ENCODE measurements at regions not wholly inside any gene's neighbourhood (a gene's known extent, or its start where the extent isn't known, plus 50 kb on each side); places are given as distances from the start of the nearest gene placed in this dataset.
"Not testable (repeated sequence)": the region's sequence is repeated elsewhere in the genome, so short reads cannot be mapped to it uniquely, and the experiment has no call there.

DNA sequence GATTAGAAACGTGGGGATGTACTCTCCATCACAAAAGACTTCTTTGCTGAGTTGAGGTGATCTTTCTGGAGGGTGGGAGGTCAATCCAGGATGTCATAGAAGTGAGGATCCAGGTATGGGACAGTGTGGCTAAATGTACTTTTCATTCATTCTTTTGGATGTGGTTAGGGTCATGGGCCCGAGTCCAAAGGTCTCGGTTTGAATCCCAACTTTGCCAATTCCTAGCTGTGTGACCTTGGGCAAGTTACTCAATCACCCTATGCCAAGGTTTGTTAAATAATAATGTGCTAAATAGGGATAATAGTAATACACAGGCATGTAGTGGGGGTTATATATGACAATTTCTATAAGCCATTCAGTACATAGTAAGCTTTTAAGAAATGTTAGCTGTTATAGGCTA is 91.4 kb downstream of the SAMD9 start:
- Mint-ChIP-seq H3K4me1 (no peaks in the 10 kb centered on the region), H3K36me3 (no peaks in the 10 kb centered on the region), H3K27ac (no peak overlapping the region), H3K27me3 (peaks cover 7% of the 10 kb centered on the region), H3K4me3 (no peak overlapping the region), H3K9me3 (peaks cover 9% of the 10 kb centered on the region)

DNA sequence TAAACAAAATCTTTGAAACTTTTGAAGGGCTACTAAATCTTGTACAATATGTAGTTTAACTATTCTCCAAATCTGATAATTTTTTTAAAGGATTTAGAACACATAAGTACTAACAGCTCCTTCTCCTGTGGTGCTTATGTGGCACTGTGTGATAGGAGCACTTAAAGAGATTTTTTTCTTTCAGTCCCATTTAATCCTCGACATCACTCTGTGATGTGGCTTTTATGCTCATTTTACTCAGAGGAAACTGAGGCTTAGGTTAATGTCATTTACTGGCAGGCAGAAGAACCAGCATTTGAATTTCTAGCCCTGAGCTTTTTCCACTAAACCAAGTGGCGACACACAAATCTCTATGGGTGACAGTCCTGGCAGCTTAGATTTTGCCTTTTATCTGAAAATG is 92.4 kb downstream of the SAMD9 start:
- Mint-ChIP-seq H3K27ac (no peak overlapping the region), H3K4me1 (no peaks in the 10 kb centered on the region), H3K27me3 (peaks cover 7% of the 10 kb centered on the region), H3K9me3 (peaks cover 2% of the 10 kb centered on the region), H3K36me3 (no peaks in the 10 kb centered on the region), H3K4me3 (no peak overlapping the region)

DNA sequence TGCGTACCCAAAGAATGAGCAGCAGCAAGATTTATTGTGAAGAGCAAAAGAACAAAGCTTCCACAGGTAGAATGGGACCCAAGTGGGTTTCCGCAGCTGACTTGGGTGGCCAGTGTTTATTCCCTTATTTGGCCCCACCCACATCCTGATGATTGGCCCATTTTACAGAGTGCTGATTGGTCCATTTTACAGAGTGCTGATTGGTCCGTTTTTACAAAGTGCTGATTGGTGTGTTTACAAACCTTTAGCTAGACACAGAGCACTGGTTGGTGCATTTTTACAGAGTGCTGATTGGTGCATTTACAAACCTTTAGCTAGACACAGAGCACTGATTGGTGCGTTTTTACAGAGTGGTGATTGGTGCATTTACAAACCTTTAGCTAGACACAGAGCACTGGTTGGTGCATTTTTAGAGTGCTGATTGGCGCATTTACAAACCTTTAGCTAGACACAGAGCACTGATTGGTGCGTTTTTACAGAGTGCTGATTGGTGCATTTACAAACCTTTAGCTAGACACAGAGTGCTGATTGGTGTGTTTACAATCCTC is 94.8 kb downstream of the SAMD9 start:
- not testable (repeated sequence) for H3K4me1 Mint-ChIP-seq

DNA sequence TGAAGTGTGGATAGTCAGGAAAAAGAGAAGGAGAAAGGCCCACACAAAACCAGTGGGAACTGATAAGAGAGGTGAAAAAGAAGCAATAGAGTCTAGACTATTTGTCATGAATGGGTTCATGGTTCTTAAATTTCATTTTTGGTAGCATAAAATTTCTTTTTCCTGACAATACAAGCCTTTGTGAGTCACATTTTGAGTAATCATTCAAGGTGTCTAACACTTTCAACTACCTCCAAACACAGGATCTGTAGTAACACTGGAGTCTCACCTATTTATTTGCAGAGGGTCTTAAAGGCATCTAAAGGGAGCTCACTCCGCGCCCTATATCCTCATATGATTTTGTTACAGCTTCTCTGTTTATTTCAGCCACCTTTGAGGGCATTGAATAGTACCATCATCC is 96.0 kb downstream of the SAMD9 start:
- peak overlapping the region; percentile 84 for H3K27ac Mint-ChIP-seq
- no peaks in the 10 kb centered on the region for H3K9me3 Mint-ChIP-seq
- no peaks in the 10 kb centered on the region for H3K36me3 Mint-ChIP-seq
- H3K27me3 Mint-ChIP-seq = peaks cover 3% of the 10 kb centered on the region
- peaks cover 13% of the 10 kb centered on the region for H3K4me1 Mint-ChIP-seq
- H3K4me3 Mint-ChIP-seq = no peak overlapping the region

More for the DNA sequence above, 94.8 kb downstream of the SAMD9 start:
- H3K27me3 Mint-ChIP-seq, H3K9me3 Mint-ChIP-seq, H3K4me3 Mint-ChIP-seq, H3K27ac Mint-ChIP-seq, H3K36me3 Mint-ChIP-seq: not testable (repeated sequence)

DNA sequence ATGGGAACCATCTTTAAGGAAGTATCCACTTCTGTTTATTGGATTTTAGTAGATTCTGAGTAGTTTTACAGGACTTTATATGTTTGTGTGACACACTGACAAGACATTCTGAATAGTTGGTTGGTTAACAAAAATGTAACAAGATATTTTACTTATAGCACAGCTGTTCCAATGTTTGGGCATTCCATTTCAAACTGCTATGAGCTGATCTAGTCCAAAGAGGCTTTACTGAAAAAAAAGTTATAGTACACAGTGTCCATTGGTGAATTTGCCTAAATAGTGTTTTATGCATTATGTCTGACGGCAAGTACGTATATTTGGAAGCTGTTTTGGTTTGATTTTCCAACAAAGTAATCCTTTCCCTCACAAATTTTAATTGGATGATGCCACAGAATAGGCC is 99.1 kb downstream of the SAMD9 start:
- H3K4me1 Mint-ChIP-seq = peaks cover 25% of the 10 kb centered on the region
- H3K27me3 Mint-ChIP-seq = no peaks in the 10 kb centered on the region
- H3K36me3 Mint-ChIP-seq = no peaks in the 10 kb centered on the region
- no peaks in the 10 kb centered on the region for H3K9me3 Mint-ChIP-seq
- no peak overlapping the region for H3K27ac Mint-ChIP-seq
- no peak overlapping the region for H3K4me3 Mint-ChIP-seq

DNA sequence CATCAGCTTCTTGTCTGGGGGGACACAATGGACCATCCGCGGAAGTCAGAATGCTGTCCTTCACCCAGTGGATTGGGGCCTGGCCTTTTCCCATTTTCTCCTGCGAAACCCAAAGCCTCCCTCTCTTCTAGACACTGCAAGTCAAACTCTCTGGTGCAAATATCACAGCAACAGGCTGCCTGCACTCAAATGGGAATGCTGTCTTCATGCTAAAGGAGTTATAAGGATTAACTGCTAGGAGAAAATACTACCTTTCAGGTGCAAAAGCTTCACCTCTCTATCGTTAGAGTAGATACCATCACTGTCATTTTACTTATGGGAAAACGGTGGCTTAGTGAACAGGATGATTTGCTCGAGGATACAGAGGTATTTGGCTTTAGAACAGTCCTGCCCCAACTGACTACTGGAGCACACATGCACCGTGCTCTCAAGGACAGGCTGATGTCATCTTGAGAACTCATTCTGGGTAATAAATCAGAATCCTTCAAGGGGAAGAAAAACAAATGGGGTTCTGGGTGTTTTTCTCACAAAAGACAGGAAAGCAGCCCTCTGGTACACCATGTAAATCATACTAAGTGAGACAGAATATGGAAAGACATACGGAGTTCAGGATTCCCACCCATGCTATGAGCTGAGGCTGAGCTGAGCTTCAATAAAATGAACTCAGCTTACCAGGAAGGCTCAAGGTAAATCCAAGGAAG is 100.9 kb downstream of the SAMD9 start:
- Mint-ChIP-seq H3K27ac (peak overlapping the region; percentile 47), H3K4me3 (no peak overlapping the region), H3K9me3 (no peaks in the 10 kb centered on the region), H3K4me1 (peaks cover 25% of the 10 kb centered on the region), H3K36me3 (no peaks in the 10 kb centered on the region), H3K27me3 (peaks cover 2% of the 10 kb centered on the region)

DNA sequence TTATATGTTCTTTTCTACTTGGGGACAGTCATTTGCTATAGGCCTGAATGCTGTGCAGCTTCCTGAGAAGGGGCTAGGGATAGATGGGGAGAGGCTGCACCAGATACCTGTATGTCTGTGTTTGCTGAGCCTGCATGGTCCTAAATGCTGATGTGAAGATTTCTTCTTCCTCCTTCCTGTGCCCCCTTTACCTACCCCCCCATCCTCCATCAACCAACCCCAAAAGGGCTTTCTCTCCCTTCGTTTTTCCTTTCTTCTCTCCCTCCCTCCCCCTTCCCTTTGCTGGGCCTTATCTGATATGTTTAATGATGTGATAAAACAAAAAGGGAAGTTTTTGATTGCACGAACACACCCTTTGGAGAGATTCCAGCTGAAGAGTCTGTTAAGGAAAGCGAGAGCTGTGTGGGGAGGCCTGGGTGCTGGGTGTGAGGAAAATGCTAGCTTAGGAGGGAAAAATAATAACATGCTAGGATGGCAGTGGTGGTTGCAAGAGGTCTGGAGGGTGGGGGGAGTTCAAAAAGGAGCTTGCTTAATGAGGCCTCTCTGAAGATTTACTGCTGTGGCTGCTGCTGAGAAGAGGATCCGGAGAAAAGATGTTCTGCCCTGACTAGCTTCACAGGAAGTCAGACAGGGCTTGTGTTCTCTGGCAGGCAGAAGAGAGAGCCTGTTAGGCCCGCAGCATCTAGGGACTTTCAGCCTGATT is 101.8 kb downstream of the SAMD9 start:
- Mint-ChIP-seq H3K27me3 (peaks cover 2% of the 10 kb centered on the region), H3K36me3 (no peaks in the 10 kb centered on the region), H3K27ac (peak overlapping the region; percentile 25), H3K4me3 (no peak overlapping the region), H3K9me3 (no peaks in the 10 kb centered on the region), H3K4me1 (peaks cover 25% of the 10 kb centered on the region)

DNA sequence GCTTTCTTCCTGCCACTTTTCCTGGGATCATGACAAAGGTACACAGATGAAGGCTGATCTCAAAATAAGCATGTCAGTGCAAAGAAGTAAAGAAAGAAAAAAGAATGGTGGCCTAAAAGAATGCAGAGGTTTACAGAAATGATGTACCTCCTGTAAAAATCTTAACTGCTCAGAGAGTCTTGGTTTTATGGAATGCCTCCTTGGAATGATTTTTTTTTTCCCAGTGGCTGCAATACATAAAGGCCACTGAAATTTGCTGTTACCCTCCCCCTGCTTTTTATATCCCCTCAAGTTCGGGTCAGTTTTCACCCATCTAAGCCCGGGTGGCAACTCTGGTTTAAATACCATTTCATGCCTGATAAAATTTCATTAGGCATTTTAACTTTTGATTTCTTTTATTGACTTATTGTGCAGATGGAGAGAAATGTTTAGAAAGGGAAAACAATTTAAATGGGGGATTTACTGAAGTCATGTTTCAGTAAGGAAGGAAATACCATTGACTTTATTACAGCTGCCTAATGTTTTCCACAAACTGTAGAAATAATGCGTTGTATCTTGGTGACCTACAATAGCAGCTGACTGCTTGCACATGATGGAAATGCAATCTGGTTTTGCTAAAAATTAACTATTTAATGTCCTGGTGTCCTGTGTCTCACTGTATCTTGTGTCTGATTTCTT is 102.5 kb downstream of the SAMD9 start:
- H3K4me1 Mint-ChIP-seq = peaks cover 25% of the 10 kb centered on the region
- no peaks in the 10 kb centered on the region for H3K9me3 Mint-ChIP-seq
- peaks cover 2% of the 10 kb centered on the region for H3K27me3 Mint-ChIP-seq
- no peaks in the 10 kb centered on the region for H3K36me3 Mint-ChIP-seq
- no peak overlapping the region for H3K27ac Mint-ChIP-seq
- H3K4me3 Mint-ChIP-seq = no peak overlapping the region

DNA sequence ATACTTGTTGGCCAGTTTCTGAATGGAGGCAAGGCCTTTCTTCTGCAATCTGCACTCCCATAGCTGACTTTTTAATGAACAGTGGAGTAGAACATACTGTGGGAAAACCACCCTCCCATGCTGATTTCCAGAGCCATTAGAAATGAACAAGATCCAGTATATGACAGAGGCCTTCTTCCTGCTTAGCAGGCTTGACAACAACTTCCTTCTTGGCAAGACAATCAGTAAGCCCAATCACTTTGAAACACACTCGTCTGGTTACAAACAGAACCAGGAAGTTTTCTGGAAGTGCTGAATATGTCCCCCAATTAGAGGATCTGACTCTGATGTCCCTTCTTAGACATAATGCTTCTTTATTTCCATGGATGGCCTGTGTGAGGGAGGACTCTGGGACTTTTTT is 103.4 kb downstream of the SAMD9 start:
- Mint-ChIP-seq H3K4me1 (peaks cover 25% of the 10 kb centered on the region), H3K27ac (no peak overlapping the region), H3K4me3 (no peak overlapping the region), H3K36me3 (no peaks in the 10 kb centered on the region), H3K27me3 (peaks cover 2% of the 10 kb centered on the region), H3K9me3 (no peaks in the 10 kb centered on the region)

DNA sequence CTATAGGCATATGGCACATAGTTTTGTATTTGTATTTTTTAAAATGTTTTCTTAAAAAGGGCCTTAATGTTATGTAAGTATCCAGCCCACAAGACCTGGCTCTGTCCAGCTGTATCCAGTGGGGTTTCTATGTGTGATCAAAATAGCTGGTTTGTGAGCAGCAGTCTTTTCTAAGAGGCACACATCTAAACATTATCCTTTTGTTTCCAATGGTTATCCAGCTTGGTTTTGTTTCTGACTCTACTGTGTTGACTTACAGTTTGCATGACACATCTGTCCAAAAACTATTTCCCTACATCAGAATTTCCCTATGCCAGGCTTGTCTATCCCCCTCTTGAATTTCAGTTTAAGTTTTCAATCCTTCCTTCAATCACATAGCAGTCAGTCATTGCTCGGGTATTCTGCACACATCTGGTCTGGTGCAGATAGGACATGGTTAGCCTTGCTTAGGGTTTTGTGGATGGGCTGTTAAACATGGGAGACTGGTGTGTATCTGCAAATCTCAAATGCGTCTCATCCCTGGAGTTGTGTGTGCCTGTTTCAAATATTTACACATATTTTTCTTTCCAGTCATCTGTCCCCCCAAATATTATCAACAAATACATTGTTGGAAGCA is 104.2 kb downstream of the SAMD9 start:
- H3K4me3 Mint-ChIP-seq = no peak overlapping the region
- no peak overlapping the region for H3K27ac Mint-ChIP-seq
- no peaks in the 10 kb centered on the region for H3K36me3 Mint-ChIP-seq
- peaks cover 2% of the 10 kb centered on the region for H3K27me3 Mint-ChIP-seq
- peaks cover 25% of the 10 kb centered on the region for H3K4me1 Mint-ChIP-seq
- H3K9me3 Mint-ChIP-seq = no peaks in the 10 kb centered on the region

DNA sequence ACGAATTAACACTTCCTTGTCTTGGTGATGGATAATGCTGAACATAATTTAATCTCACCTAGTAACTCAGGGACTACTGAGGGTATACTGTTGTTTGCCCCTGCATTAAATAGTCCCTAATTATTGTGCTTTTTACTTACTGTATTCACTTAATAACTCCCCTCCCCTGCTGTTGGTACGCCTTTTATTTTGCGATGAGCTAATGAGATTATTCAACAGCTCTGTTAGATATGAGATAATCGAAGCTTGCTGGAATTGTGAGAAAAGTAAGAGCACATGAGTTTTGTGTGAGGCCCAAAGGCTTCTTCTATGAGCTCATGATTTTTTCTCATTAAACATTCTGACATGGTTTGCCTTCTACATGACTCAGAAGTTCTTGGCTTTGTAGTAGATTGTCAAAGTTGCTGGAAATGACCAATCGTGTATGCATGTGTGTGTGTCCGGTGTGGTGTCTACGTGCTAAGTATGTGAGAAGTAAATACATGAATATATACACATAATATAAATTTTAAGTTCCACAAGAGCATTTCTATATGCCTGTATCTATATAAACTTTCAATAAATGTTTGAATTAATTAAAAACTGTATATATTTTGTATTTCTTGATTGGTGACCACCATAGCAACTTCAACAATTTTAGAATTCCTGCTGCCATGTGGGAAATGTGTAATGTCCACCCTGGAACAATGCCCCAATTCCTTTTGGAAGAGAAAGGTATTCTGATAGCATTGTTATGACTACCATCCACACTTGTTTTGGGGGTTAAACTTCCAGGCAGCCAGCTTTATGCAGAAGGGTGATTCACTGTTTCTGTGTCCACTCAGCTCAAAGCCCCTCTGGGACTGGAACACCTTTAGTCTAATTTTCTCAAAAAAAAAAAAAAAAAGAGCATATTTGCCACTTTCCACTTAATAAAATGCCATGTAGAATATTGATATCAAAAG is 106.2 kb downstream of the SAMD9 start:
- H3K4me1 Mint-ChIP-seq = peaks cover 12% of the 10 kb centered on the region
- no peaks in the 10 kb centered on the region for H3K36me3 Mint-ChIP-seq
- H3K9me3 Mint-ChIP-seq = no peaks in the 10 kb centered on the region
- H3K27me3 Mint-ChIP-seq = peaks cover 2% of the 10 kb centered on the region
- no peak overlapping the region for H3K4me3 Mint-ChIP-seq
- no peak overlapping the region for H3K27ac Mint-ChIP-seq

DNA sequence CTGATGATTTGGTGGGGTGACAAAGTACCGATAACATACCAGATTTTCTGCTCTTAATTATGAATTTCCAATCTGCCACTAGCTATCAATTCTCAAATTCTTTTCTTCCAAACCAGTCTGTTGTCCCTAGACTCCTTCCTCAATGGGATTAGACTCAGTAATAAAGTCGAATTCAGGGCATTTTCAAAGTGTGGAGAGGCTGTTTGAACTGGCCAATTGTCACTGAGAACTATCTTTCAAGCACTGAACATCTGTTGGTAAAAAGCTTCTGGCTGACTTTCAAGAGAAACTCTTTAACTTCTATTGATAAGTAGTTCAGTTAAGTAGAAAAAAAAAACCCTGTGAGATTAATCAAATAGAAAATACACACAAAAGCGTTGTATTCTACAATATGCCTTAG is 108.9 kb downstream of the SAMD9 start:
- Mint-ChIP-seq H3K4me3 (no peak overlapping the region), H3K27me3 (peaks cover 4% of the 10 kb centered on the region), H3K9me3 (no peaks in the 10 kb centered on the region), H3K36me3 (no peaks in the 10 kb centered on the region), H3K27ac (no peak overlapping the region), H3K4me1 (no peaks in the 10 kb centered on the region)

DNA sequence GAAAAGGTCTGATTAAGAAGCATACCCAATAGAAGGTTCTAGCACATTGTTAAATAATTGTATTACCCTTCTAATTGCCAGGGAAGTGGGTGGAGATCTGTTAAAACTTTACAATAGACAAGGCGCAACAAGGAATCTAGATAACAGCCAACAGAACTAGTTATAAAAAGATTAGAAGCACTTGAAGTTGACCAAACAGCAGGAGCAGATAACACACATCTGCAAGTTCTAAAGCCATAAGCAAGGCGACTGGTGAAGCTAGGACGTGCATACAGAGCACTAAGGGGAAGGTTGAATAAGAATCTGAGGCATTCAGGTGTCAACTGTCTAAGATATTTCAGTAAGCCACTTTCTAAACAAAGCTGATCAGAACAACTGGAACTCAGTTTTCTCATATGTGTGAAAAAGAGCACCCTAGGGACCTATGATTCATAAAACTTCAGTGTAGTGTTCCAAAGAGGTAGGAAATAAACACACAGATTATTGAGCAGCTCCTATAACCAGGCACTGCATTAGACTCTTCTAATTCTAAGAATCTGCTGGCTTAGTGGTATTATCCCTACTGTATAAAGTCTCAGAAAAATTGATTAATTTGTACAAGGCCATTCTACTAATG is 111.2 kb downstream of the SAMD9 start:
- peaks cover 2% of the 10 kb centered on the region for H3K27me3 Mint-ChIP-seq
- H3K4me1 Mint-ChIP-seq = no peaks in the 10 kb centered on the region
- H3K9me3 Mint-ChIP-seq = no peaks in the 10 kb centered on the region
- no peak overlapping the region for H3K4me3 Mint-ChIP-seq
- H3K27ac Mint-ChIP-seq = no peak overlapping the region
- no peaks in the 10 kb centered on the region for H3K36me3 Mint-ChIP-seq

DNA sequence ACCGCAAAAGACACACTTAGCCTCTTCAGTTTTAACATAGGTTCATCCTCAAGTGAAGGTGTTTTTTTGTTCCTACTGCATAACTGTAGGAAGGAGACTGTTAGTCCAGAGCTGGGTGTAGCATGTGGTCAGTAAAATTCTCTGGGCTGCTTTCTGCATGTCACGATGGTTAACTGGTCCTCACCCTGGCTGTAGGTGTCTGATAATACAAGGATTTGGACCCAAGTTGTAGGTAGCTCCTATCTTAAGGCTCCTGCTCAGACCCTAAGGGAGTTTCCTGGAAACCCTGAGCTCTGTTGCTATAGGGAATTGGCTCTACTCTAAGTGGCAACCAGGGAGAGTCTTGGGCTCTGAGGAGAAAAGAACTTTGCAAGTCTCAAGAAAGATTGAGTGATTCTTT is 112.9 kb downstream of the SAMD9 start:
- Mint-ChIP-seq H3K9me3 (no peaks in the 10 kb centered on the region), H3K36me3 (no peaks in the 10 kb centered on the region), H3K27ac (no peak overlapping the region), H3K4me3 (no peak overlapping the region), H3K4me1 (no peaks in the 10 kb centered on the region), H3K27me3 (peaks cover 2% of the 10 kb centered on the region)
